ENCODE measurements at regions not wholly inside any gene's neighbourhood (a gene's known extent, or its start where the extent isn't known, plus 50 kb on each side); places are given as distances from the start of the nearest gene placed in this dataset.

DNA sequence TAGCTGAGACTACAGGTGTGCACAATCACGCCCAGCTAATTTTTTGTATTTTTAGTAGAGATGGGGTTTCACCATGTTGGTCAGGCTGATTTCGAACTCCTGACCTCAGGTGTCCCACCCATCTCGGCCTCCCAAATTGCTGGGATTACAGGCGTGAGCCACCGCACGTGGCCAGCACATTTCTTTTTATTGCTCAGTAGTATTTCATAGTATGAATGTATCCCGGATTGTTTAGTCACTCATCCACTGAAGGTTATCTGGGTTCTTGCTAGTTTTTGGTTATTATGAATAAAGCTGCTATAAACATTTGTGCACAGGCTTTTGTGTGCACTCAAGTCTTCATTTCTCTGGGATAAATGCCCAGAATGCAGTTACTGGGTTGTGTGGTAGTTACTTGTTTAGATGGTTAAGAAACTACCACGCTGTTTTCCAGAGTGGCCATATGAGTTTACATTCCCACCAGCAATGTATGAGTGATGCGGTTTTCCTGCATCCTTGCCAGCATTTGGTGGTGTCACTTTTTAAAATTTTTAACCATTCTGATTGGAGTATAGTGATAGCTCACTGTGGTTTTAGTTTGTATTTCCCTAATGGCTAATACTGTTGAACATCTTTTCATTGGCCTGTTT lies 275.8 kb upstream of the LYZL1 start:
- TF ChIP-seq CTCF (IDR thresholded peaks at IDR 0.05) (no peak), EP300 (IDR thresholded peaks at IDR 0.05) (no peak), POLR2A (IDR thresholded peaks at IDR 0.05) (no peak), POLR2AphosphoS5 (IDR thresholded peaks at IDR 0.05) (no peak)
